Activated CD8-positive, alpha-beta T cell treated with anti-CD3 and anti-CD28 coated beads for 36 hours (primary cell): ENCODE measurements at regions not wholly inside any gene's neighbourhood (a gene's known extent, or its start where the extent isn't known, plus 50 kb on each side); places are given as distances from the start of the nearest gene placed in this dataset.

ENCODE experiments used
- ATAC-seq: fragments of 200-7000 bp; cut with Tn5 transposase; one replicate; pipeline ENCODE4 v1.10.0; 2021; ENCODE audit warnings: mild to moderate bottlenecking, moderate library complexity
- CTCF ChIA-PET: fragments of 350-600 bp; sonication (Branson Sonifier 250); formaldehyde crosslinking; loops from one replicate; lab custom pipeline; 2021; ENCODE audit warnings: antibody characterized with exemption; lab: Charles Lee
- POLR2A ChIA-PET: fragments of 350-600 bp; sonication (Branson Sonifier 250); formaldehyde crosslinking; loops from one replicate; lab custom pipeline; 2021; ENCODE audit warnings: antibody characterized with exemption; lab: Charles Lee
- DNase-seq: peaks from one replicate; pipeline ENCODE4 v3.0.0-alpha.2; 2020
- H3K27ac Mint-ChIP-seq: one replicate; pipeline ENCODE4 v1.8.0; 2021; ENCODE audit warnings: mild to moderate bottlenecking, mixed read lengths
- H3K27me3 Mint-ChIP-seq: one replicate; pipeline ENCODE4 v1.8.0; 2021; ENCODE audit warnings: mixed read lengths
- H3K36me3 Mint-ChIP-seq: one replicate; pipeline ENCODE4 v1.8.0; 2021; ENCODE audit warnings: low read depth, mixed read lengths
- H3K4me1 Mint-ChIP-seq: one replicate; pipeline ENCODE4 v1.8.0; 2021; ENCODE audit warnings: low read depth, mixed read lengths
- H3K4me3 Mint-ChIP-seq: one replicate; pipeline ENCODE4 v1.8.0; 2021; ENCODE audit warnings: mild to moderate bottlenecking, moderate library complexity, mixed read lengths
- H3K9me3 Mint-ChIP-seq: one replicate; pipeline ENCODE4 v1.8.0; 2021; ENCODE audit warnings: mixed read lengths
- intact Hi-C: fragments of 100-400 bp; cut with micrococcal nuclease; formaldehyde crosslinking; loops from one replicate; pipeline ENCODE4 v1.10.0; 2022
- TF ChIP-seq, protein P1 (sequence below): fragments of 200-600 bp; IDR thresholded peaks from one replicate; pipeline ENCODE4 v1.8.0; 2022; ENCODE audit warnings: antibody characterized with exemption, mild to moderate bottlenecking

DNA sequence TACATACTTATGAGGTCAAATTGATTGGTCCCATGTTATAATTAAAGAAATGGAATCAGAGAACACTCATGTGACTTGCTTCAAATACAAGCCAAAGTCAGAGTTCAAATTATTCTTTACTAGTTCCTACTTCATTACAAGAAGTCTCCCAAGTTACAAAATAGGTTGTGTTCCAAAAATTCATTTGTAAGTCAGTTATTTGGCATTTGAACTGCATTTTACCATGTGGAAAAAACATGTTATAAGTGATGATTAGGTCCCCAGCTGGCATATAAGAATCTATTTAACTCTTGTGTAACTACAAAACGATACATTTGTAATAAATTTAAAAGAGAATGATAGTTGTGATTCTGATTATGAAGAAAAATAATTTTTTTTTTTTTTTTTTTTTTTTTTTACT is 124.1 kb downstream of the DISP1 start:
- no peaks in the 10 kb centered on the region for H3K27me3 Mint-ChIP-seq
- TF ChIP-seq, protein P1, sequence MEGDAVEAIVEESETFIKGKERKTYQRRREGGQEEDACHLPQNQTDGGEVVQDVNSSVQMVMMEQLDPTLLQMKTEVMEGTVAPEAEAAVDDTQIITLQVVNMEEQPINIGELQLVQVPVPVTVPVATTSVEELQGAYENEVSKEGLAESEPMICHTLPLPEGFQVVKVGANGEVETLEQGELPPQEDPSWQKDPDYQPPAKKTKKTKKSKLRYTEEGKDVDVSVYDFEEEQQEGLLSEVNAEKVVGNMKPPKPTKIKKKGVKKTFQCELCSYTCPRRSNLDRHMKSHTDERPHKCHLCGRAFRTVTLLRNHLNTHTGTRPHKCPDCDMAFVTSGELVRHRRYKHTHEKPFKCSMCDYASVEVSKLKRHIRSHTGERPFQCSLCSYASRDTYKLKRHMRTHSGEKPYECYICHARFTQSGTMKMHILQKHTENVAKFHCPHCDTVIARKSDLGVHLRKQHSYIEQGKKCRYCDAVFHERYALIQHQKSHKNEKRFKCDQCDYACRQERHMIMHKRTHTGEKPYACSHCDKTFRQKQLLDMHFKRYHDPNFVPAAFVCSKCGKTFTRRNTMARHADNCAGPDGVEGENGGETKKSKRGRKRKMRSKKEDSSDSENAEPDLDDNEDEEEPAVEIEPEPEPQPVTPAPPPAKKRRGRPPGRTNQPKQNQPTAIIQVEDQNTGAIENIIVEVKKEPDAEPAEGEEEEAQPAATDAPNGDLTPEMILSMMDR, result no peak
- H3K4me3 Mint-ChIP-seq, result no peak overlapping the region
- ATAC-seq (no peak), DNase-seq (no peak)
- intact Hi-C loops, result no loop called here
- POLR2A ChIA-PET, result no interaction called here
- peaks cover 6% of the 10 kb centered on the region for H3K36me3 Mint-ChIP-seq
- CTCF ChIA-PET, result no interaction called here
- no peak overlapping the region for H3K27ac Mint-ChIP-seq
- H3K4me1 Mint-ChIP-seq, result no peaks in the 10 kb centered on the region
- no peaks in the 10 kb centered on the region for H3K9me3 Mint-ChIP-seq

DNA sequence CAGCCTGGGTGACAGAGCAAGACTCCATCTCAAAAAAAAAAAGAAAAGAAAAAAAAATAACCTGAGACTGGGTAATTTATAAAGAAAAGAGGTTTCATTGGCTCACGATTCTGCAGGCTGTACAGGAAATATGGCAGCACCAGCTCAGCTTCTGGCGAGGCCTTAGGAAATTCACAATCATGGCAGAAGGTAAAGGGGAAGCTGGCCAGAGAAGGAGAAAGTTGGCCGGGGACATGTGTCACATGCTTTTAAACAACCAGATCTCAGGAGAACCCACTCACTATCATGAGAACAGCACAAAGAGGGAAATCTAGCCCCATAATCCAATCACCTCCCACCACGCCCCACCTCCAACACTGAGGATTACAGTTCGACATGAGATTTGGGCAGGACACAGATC is 125.3 kb downstream of the DISP1 start:
- H3K36me3 Mint-ChIP-seq, result peaks cover 6% of the 10 kb centered on the region
- TF ChIP-seq, protein P1, result no peak
- no peaks in the 10 kb centered on the region for H3K4me1 Mint-ChIP-seq
- no peaks in the 10 kb centered on the region for H3K27me3 Mint-ChIP-seq
- DNase-seq (no peak), ATAC-seq (no peak)
- CTCF ChIA-PET, result no interaction called here
- POLR2A ChIA-PET, result no interaction called here
- no peaks in the 10 kb centered on the region for H3K9me3 Mint-ChIP-seq
- H3K4me3 Mint-ChIP-seq, result no peak overlapping the region
- no peak overlapping the region for H3K27ac Mint-ChIP-seq
- intact Hi-C loops, result no loop called here

DNA sequence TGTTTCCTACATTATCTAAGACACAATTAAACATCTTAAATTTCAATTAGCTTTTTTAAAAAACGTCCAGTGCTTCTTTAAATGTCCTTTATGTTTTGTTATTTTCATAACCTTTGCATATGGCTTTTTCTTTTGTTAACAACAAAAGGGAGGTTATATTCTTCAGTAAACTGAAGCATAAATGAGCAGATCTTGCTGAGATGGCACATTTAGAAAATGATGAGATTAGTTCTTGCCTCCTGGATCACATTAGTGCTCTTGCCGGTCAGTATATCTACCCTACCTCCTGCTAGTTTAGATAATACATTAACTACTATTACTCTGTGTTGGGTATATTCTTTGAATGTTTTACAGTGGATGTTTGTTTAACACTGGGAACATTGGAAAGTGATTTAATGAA is 126.1 kb downstream of the DISP1 start:
- ChIA-PET CTCF (no interaction called here), POLR2A (no interaction called here)
- DNase-seq, result no peak
- no peaks in the 10 kb centered on the region for H3K9me3 Mint-ChIP-seq
- intact Hi-C loops, result no loop called here
- H3K4me3 Mint-ChIP-seq, result no peak overlapping the region
- ATAC-seq, result no peak
- TF ChIP-seq, protein P1, result no peak
- no peak overlapping the region for H3K27ac Mint-ChIP-seq
- no peaks in the 10 kb centered on the region for H3K27me3 Mint-ChIP-seq
- H3K36me3 Mint-ChIP-seq, result peaks cover 6% of the 10 kb centered on the region
- no peaks in the 10 kb centered on the region for H3K4me1 Mint-ChIP-seq

DNA sequence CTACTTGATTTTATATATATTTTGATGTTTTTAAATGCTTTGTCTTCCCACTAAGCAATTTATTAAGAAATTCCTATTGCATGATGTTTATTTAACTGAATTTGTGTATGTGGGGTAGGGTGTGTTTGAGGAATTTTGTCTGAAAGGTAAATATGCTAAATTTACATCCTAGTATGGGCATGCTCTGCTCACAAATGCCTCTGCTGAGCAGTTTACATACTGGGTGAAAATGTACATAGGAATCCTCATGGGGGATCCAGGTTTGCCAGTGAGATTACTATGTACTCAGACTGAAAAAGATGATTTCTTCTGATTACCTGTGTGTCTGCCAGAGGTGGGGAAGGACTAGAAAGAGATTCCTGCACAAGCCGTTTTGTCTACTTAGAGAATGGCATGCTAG is 126.6 kb downstream of the DISP1 start:
- no peaks in the 10 kb centered on the region for H3K4me1 Mint-ChIP-seq

DNA sequence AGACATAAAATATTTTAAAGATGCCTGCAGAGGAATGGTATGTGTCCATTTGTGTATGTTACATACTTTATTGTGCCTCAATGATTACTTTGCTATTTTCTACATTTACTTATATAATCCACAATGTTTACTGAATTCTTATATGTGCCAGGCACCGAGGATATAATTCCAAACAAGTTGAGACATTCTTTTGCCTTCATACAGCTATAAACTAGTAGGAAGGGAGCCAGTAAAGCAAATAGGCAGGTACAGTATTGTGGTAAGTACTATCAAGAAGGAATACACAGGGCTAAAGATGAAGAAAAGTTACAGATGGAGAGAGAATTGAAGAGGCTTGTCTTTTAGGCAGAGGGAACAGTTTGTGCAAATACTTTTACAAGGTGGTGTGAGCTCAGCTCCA is 131.6 kb downstream of the DISP1 start:
- Mint-ChIP-seq H3K36me3 (peaks cover 7% of the 10 kb centered on the region), H3K4me3 (no peak overlapping the region), H3K27ac (no peak overlapping the region), H3K27me3 (no peaks in the 10 kb centered on the region), H3K4me1 (peaks cover 2% of the 10 kb centered on the region), H3K9me3 (no peaks in the 10 kb centered on the region)
- POLR2A ChIA-PET, result no interaction called here
- CTCF ChIA-PET, result no interaction called here
- TF ChIP-seq, protein P1, result no peak
- DNase-seq (no peak), ATAC-seq (no peak)
- intact Hi-C loops, result no loop called here

More for the DNA sequence above, 126.6 kb downstream of the DISP1 start:
- no peak overlapping the region for H3K27ac Mint-ChIP-seq
- intact Hi-C loops, result no loop called here
- H3K9me3 Mint-ChIP-seq, result no peaks in the 10 kb centered on the region
- ATAC-seq (no peak), DNase-seq (no peak)
- ChIA-PET CTCF (no interaction called here), POLR2A (no interaction called here)
- H3K4me3 Mint-ChIP-seq, result no peak overlapping the region
- no peaks in the 10 kb centered on the region for H3K27me3 Mint-ChIP-seq
- TF ChIP-seq, protein P1, result no peak
- peaks cover 6% of the 10 kb centered on the region for H3K36me3 Mint-ChIP-seq
